IMR-90 (cell line): ENCODE measurements at regions not wholly inside any gene's neighbourhood (a gene's known extent, or its start where the extent isn't known, plus 50 kb on each side); places are given as distances from the start of the nearest gene placed in this dataset.

Experiments
- ATAC-seq: fragments of 200-7000 bp; cut with Tn5 transposase; 2 replicates; pipeline ENCODE4 v1.9.1; 2020; ENCODE audit warnings: low read depth, mild to moderate bottlenecking, moderate library complexity
- BruUV-seq: library from RNA; stranded (reverse); fragments of 400-500 nt; replicated peaks from 2 replicates; lab custom pipeline; 2021; lab: Mats Ljungman, UMichigan
- CTCF ChIA-PET: fragments of 300-600 bp; formaldehyde crosslinking; extraction: SDS; loops from one replicate; lab custom pipeline; 2021; ENCODE audit warnings: antibody characterized with exemption; lab: Yijun Ruan, JAX
- POLR2A ChIA-PET: fragments of 300-600 bp; sonication (Branson Sonifier 250); formaldehyde crosslinking; loops from one replicate; lab custom pipeline; 2022; ENCODE audit warnings: antibody characterized with exemption; ENCODE audit not compliant: unreplicated experiment; lab: Charles Lee
- DNase-seq: peaks from one replicate; pipeline ENCODE4 v3.0.0; 2013
- H2AFZ ChIP-seq: replicated peaks from 2 replicates; pipeline ENCODE3; 2013; ENCODE audit warnings: low read length, mild to moderate bottlenecking; ENCODE audit not compliant: poor library complexity
- H2AK5ac ChIP-seq: 2 replicates; pipeline ENCODE4 v1.6.1; 2013; ENCODE audit warnings: low read depth, low read length, inconsistent platforms
- H2AK9ac ChIP-seq: replicated peaks from 2 replicates; pipeline ENCODE3; 2013; ENCODE audit warnings: mild to moderate bottlenecking, low read depth, low read length, moderate library complexity; ENCODE audit not compliant: poor library complexity
- H2BK120ac ChIP-seq: 2 replicates; pipeline ENCODE4 v1.6.1; 2013; ENCODE audit warnings: low read depth, low read length, inconsistent platforms
- H2BK15ac ChIP-seq: 3 replicates; pipeline ENCODE4 v1.6.1; 2013; ENCODE audit warnings: low read depth, low read length, inconsistent platforms
- H2BK20ac ChIP-seq: 2 replicates; pipeline ENCODE4 v1.6.1; 2013; ENCODE audit warnings: low read depth, mild to moderate bottlenecking, inconsistent platforms, low read length, moderate library complexity
- H2BK5ac ChIP-seq: 2 replicates; pipeline ENCODE4 v1.6.1; 2013; ENCODE audit warnings: mild to moderate bottlenecking, low read depth, low read length, inconsistent platforms; ENCODE audit not compliant: poor library complexity, severe bottlenecking
- H3K14ac ChIP-seq: replicated peaks from 2 replicates; pipeline ENCODE4 v1.6.1; 2013; ENCODE audit warnings: low read depth, low read length, inconsistent platforms
- H3K18ac ChIP-seq: 2 replicates; pipeline ENCODE4 v1.6.1; 2013; ENCODE audit warnings: low read depth, low read length, control low read depth
- H3K23ac ChIP-seq: 2 replicates; pipeline ENCODE4 v1.6.1; 2013; ENCODE audit warnings: low read depth, low read length, inconsistent platforms
- H3K27ac ChIP-seq: 2 replicates; pipeline ENCODE4 v1.5.1; 2013; ENCODE audit warnings: mild to moderate bottlenecking, control low read depth, low read length; ENCODE audit not compliant: insufficient read depth
- H3K27me3 ChIP-seq: 2 replicates; pipeline ENCODE4 v1.6.1; 2013; ENCODE audit warnings: low read length; ENCODE audit not compliant: control insufficient read depth, insufficient read depth
- H3K36me3 ChIP-seq: 2 replicates; pipeline ENCODE4 v1.6.1; 2013; ENCODE audit warnings: low read length, mixed read lengths; ENCODE audit not compliant: control insufficient read depth, insufficient read depth
- H3K4ac ChIP-seq: 2 replicates; pipeline ENCODE4 v1.6.1; 2013; ENCODE audit warnings: low read depth, low read length, inconsistent platforms
- H3K4me1 ChIP-seq: 2 replicates; pipeline ENCODE4 v1.6.1; 2013; ENCODE audit warnings: low read length, mixed read lengths; ENCODE audit not compliant: control insufficient read depth, insufficient read depth
- H3K4me2 ChIP-seq: 2 replicates; pipeline ENCODE4 v1.6.1; 2013; ENCODE audit warnings: low read depth, mild to moderate bottlenecking, control low read depth, low read length, moderate library complexity
- H3K4me3 ChIP-seq: 2 replicates; pipeline ENCODE4 v1.5.1; 2013; ENCODE audit warnings: low read depth, mild to moderate bottlenecking, control low read depth, low read length, moderate library complexity; ENCODE audit not compliant: insufficient read depth
- H3K56ac ChIP-seq: 2 replicates; pipeline ENCODE4 v1.6.1; 2013; ENCODE audit warnings: low read length, inconsistent platforms; ENCODE audit not compliant: insufficient read depth; ENCODE audit errors: extremely low read depth
- H3K79me1 ChIP-seq, 2 experiments: 2 replicates each; pipeline ENCODE4 v1.6.1; 2013; ENCODE audit warnings: low read length in 2 of 2, inconsistent platforms in 1 of 2, low read depth in 1 of 2
- H3K9ac ChIP-seq: 2 replicates; pipeline ENCODE4 v1.6.1; 2013; ENCODE audit warnings: low read depth, low read length, control low read depth
- H3K9me1 ChIP-seq: 2 replicates; pipeline ENCODE4 v1.6.1; 2013; ENCODE audit warnings: low read length, inconsistent platforms; ENCODE audit not compliant: insufficient read depth
- H3K9me3 ChIP-seq: 2 replicates; pipeline ENCODE4 v1.6.1; 2013; ENCODE audit warnings: low read length; ENCODE audit not compliant: control insufficient read depth, insufficient read depth
- H4K20me1 ChIP-seq: 2 replicates; pipeline ENCODE4 v1.6.1; 2013; ENCODE audit warnings: low read length, inconsistent platforms; ENCODE audit not compliant: insufficient read depth
- H4K5ac ChIP-seq: 2 replicates; pipeline ENCODE4 v1.6.1; 2013; ENCODE audit warnings: mild to moderate bottlenecking, low read depth, low read length, control low read depth
- H4K8ac ChIP-seq, 2 experiments: 2 replicates each; pipeline ENCODE4 v1.6.1; 2013; ENCODE audit warnings: low read depth in 2 of 2, low read length in 2 of 2, control low read depth in 1 of 2, inconsistent platforms in 1 of 2
- H4K91ac ChIP-seq: 2 replicates; pipeline ENCODE4 v1.6.1; 2013; ENCODE audit warnings: low read depth, low read length, inconsistent platforms; ENCODE audit not compliant: insufficient read depth
- BHLHE40 ChIP-seq: fragments of 150-350 bp; IDR thresholded peaks from 2 replicates; pipeline ENCODE4 v1.6.1; 2016; ENCODE audit warnings: mild to moderate bottlenecking, low read depth, low read length
- CEBPB ChIP-seq: IDR thresholded peaks from 2 replicates; pipeline ENCODE4 v1.6.1; 2012; ENCODE audit warnings: low read depth, low read length, improper control_type of control experiment
- FOS ChIP-seq: fragments of 150-350 bp; IDR thresholded peaks from 2 replicates; pipeline ENCODE4 v1.6.1; 2016; ENCODE audit warnings: low read depth, low read length
- MAFK ChIP-seq: IDR thresholded peaks from 2 replicates; pipeline ENCODE4 v1.6.1; 2012; ENCODE audit warnings: low read depth, low read length, improper control_type of control experiment
- MAZ ChIP-seq: IDR thresholded peaks from 2 replicates; pipeline ENCODE4 v1.6.1; 2012; ENCODE audit warnings: low read depth, mild to moderate bottlenecking, low read length, improper control_type of control experiment, moderate library complexity, borderline replicate concordance
- MXI1 ChIP-seq: IDR thresholded peaks from 2 replicates; pipeline ENCODE4 v1.6.1; 2012; ENCODE audit warnings: low read depth, mild to moderate bottlenecking, low read length, moderate library complexity, borderline replicate concordance
- NFE2L2 ChIP-seq: fragments of 150-350 bp; IDR thresholded peaks from 2 replicates; pipeline ENCODE4 v1.6.1; 2016; ENCODE audit warnings: low read depth, mild to moderate bottlenecking, low read length
- POLR2A ChIP-seq: IDR thresholded peaks from 2 replicates; pipeline ENCODE4 v1.6.1; 2012; ENCODE audit warnings: mild to moderate bottlenecking, low read depth, low read length
- RAD21 ChIP-seq: IDR thresholded peaks from 2 replicates; pipeline ENCODE4 v1.6.1; 2012; ENCODE audit warnings: low read length, improper control_type of control experiment
- RCOR1 ChIP-seq: IDR thresholded peaks from 2 replicates; pipeline ENCODE4 v1.6.1; 2012; ENCODE audit warnings: mild to moderate bottlenecking, low read length, improper control_type of control experiment; ENCODE audit not compliant: insufficient replicate concordance
- RFX5 ChIP-seq: IDR thresholded peaks from 2 replicates; pipeline ENCODE4 v1.8.0; 2012; ENCODE audit warnings: low read depth, mild to moderate bottlenecking, low read length, moderate library complexity
- SMC3 ChIP-seq: fragments of 150-350 bp; IDR thresholded peaks from 2 replicates; pipeline ENCODE4 v1.6.1; 2016; ENCODE audit warnings: low read depth, mild to moderate bottlenecking, antibody characterized with exemption, low read length, moderate library complexity
- USF2 ChIP-seq: fragments of 150-350 bp; IDR thresholded peaks from 2 replicates; pipeline ENCODE4 v1.6.1; 2017; ENCODE audit warnings: mild to moderate bottlenecking, antibody characterized with exemption, low read length, low read depth
- WGBS, 2 experiments: methylation state at CpG; one replicate each; pipeline versions ENCODE4 v1.1.5 to v1.1.7; 2013; ENCODE audit warnings: missing lambda C conversion rate in 2 of 2; ENCODE audit not compliant: insufficient read length in 1 of 2; ENCODE audit errors: extremely low coverage in 2 of 2; 5-methylcytosine and 5-hydroxymethylcytosine counted together
- dilution Hi-C: fragments of 300-500 bp; cut with HindIII; formaldehyde crosslinking; loops from one replicate; pipeline ENCODE4 v1.14.3; 2018; ENCODE audit warnings: low sequenced_read_pairs; ENCODE audit not compliant: unreplicated experiment
- in situ Hi-C: fragments of 300-500 bp; cut with MboI; formaldehyde crosslinking; loops from 3 replicates; pipeline ENCODE4 v1.14.3; 2019; ENCODE audit warnings: low sequenced_read_pairs, inconsistent platforms, mixed read lengths
- intact Hi-C: fragments of 100-400 bp; cut with micrococcal nuclease; formaldehyde crosslinking; loops from 2 replicates; pipeline ENCODE4 v1.10.0; 2022
- TF ChIP-seq, protein P1 (sequence below): conservative IDR thresholded peaks from 2 replicates; pipeline ENCODE4 v1.5.1; 2012; ENCODE audit warnings: mild to moderate bottlenecking, low read depth, low read length, improper control_type of control experiment
- TF ChIP-seq, protein P2 (sequence below): fragments of 150-350 bp; IDR thresholded peaks from 2 replicates; pipeline ENCODE4 v1.6.1; 2016; ENCODE audit warnings: low read depth, mild to moderate bottlenecking, low read length, moderate library complexity, borderline replicate concordance

GRCh38 chr14:38121320-38122020 is 86.2 kb upstream of the SSTR1 start:
- DNase-seq: no peak
- TF ChIP-seq USF2 (no peak), BHLHE40 (no peak), SMC3 (no peak), POLR2A (no peak), CEBPB (no peak), MXI1 (no peak), RFX5 (no peak), FOS (no peak), MAZ (no peak), MAFK (no peak), NFE2L2 (no peak), RAD21 (no peak), RCOR1 (no peak)
- TF ChIP-seq, protein P1, sequence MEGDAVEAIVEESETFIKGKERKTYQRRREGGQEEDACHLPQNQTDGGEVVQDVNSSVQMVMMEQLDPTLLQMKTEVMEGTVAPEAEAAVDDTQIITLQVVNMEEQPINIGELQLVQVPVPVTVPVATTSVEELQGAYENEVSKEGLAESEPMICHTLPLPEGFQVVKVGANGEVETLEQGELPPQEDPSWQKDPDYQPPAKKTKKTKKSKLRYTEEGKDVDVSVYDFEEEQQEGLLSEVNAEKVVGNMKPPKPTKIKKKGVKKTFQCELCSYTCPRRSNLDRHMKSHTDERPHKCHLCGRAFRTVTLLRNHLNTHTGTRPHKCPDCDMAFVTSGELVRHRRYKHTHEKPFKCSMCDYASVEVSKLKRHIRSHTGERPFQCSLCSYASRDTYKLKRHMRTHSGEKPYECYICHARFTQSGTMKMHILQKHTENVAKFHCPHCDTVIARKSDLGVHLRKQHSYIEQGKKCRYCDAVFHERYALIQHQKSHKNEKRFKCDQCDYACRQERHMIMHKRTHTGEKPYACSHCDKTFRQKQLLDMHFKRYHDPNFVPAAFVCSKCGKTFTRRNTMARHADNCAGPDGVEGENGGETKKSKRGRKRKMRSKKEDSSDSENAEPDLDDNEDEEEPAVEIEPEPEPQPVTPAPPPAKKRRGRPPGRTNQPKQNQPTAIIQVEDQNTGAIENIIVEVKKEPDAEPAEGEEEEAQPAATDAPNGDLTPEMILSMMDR: no peak
- TF ChIP-seq, protein P2, sequence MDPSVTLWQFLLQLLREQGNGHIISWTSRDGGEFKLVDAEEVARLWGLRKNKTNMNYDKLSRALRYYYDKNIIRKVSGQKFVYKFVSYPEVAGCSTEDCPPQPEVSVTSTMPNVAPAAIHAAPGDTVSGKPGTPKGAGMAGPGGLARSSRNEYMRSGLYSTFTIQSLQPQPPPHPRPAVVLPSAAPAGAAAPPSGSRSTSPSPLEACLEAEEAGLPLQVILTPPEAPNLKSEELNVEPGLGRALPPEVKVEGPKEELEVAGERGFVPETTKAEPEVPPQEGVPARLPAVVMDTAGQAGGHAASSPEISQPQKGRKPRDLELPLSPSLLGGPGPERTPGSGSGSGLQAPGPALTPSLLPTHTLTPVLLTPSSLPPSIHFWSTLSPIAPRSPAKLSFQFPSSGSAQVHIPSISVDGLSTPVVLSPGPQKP: no peak

More at GRCh38 chr14:38121320-38122020, 86.2 kb upstream of the SSTR1 start:
- ChIA-PET POLR2A (no interaction called here), CTCF (interaction anchor here (1.2 kb wide), 2 partner anchors 9 to 10 kb away, joined by 3 read pairs; no protein-coding TSS in a partner anchor)
- Histone ChIP-seq H2BK20ac (no peak overlapping the region; the same call in 1 of the 2 replicates), H3K9me1 (no peaks in the 10 kb centered on the region), H2AFZ (no peak overlapping the region), H3K9ac (no peak overlapping the region), H3K56ac (no peak overlapping the region), H4K91ac (no peak overlapping the region), H3K27ac (no peak overlapping the region), H3K27me3 (no peaks in the 10 kb centered on the region), H4K20me1 (no peaks in the 10 kb centered on the region), H3K4me2 (peak overlapping the region; percentile 42; the same call in 1 of the 2 replicates), H3K9me3 (no peaks in the 10 kb centered on the region), H2BK15ac (no peak overlapping the region), H4K5ac (peak overlapping the region; percentile 72; the same call in 1 of the 2 replicates), H3K79me1 (no peaks in the 10 kb centered on the region), H2BK5ac (no peak overlapping the region), H3K4me3 (no peak overlapping the region), H3K4ac (no peak overlapping the region), H2BK120ac (peak overlapping the region; percentile 69), H3K18ac (peak overlapping the region; percentile 69; the same call in 1 of the 2 replicates), H2AK9ac (no peak overlapping the region), H3K23ac (no peak overlapping the region), H3K14ac (peak overlapping the region; percentile 85), H4K8ac (0 out of 4 replicates have a peak overlapping the region, but pooled peaks of 1 of the 2 experiments have one; percentile 12), H3K36me3 (no peaks in the 10 kb centered on the region), H3K4me1 (no peaks in the 10 kb centered on the region; the same call in 1 of the 2 replicates), H2AK5ac (no peak overlapping the region)
- dilution Hi-C loops (no loop called here), in situ Hi-C loops (no loop called here), intact Hi-C loops (no loop called here)
- ATAC-seq: no peak
- no CpG with 5 or more reads among the region's 4 CpGs for WGBS, 2 experiments
- no TSS peak for BruUV-seq
